ENCODE measurements at regions not wholly inside any gene's neighbourhood (a gene's known extent, or its start where the extent isn't known, plus 50 kb on each side); places are given as distances from the start of the nearest gene placed in this dataset.
A peak's percentile ranks its signal among the peaks of the same experiment; 100 is the strongest.
"Not testable (repeated sequence)": the region's sequence is repeated elsewhere in the genome, so short reads cannot be mapped to it uniquely, and the experiment has no call there.

GRCh38 chr12:60465060-60465459, 869.2 kb downstream of the SLC16A7 start:
- no peak overlapping the region for H3K27ac Mint-ChIP-seq

GRCh38 chr12:60468546-60468945, 872.7 kb downstream of the SLC16A7 start:
- Mint-ChIP-seq H3K9me3 (peaks cover 0 to 12% (median 0%) of the 10 kb centered on the region in 3 donors), H3K27me3 (no peaks in the 10 kb centered on the region), H3K27ac (no peak overlapping the region), H3K36me3 (no peaks in the 10 kb centered on the region), H3K4me3 (no peak overlapping the region), H3K4me1 (no peaks in the 10 kb centered on the region)

More at GRCh38 chr12:60465060-60465459, 869.2 kb downstream of the SLC16A7 start:
- Mint-ChIP-seq H3K9me3 (peaks cover 0 to 6% (median 2%) of the 10 kb centered on the region in 3 donors), H3K4me1 (no peaks in the 10 kb centered on the region), H3K4me3 (no peak overlapping the region), H3K27me3 (no peaks in the 10 kb centered on the region), H3K36me3 (no peaks in the 10 kb centered on the region)

GRCh38 chr12:60475825-60476224, 880.0 kb downstream of the SLC16A7 start:
- H3K4me3 Mint-ChIP-seq: no peak overlapping the region
- no peaks in the 10 kb centered on the region for H3K36me3 Mint-ChIP-seq
- no peaks in the 10 kb centered on the region for H3K4me1 Mint-ChIP-seq
- no peaks in the 10 kb centered on the region for H3K27me3 Mint-ChIP-seq
- peaks cover 0 to 11% (median 0%) of the 10 kb centered on the region in 3 donors for H3K9me3 Mint-ChIP-seq
- no peak overlapping the region for H3K27ac Mint-ChIP-seq

- no peaks in the 10 kb centered on the region for H3K4me1 Mint-ChIP-seq
- H3K27ac Mint-ChIP-seq: no peak overlapping the region
- no peaks in the 10 kb centered on the region for H3K36me3 Mint-ChIP-seq
- H3K4me3 Mint-ChIP-seq: no peak overlapping the region
- H3K27me3 Mint-ChIP-seq: no peaks in the 10 kb centered on the region
- peaks cover 0 to 8% (median 4%) of the 10 kb centered on the region in 3 donors for H3K9me3 Mint-ChIP-seq
Measured at GRCh38 chr12:60487284-60487683, 891.5 kb downstream of the SLC16A7 start.

DNA sequence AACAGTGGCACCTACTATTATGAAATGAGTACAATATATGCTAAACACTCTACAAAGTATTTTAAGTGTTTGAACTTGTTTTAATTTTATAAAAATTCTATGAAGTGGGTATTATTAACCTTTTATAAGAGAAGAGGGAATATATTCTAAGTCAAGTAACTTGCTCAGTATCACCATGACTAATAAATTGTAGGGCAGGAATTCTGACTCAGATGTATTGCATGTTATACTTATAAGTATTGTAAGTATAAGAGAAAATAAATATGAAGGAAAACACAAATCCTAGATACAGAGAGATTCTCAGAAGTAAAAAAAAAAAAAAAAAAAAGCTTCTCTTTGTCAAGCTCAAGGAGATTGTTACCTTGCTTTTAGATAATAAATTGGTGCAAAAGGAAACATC, 893.2 kb downstream of the SLC16A7 start:
- Mint-ChIP-seq H3K27me3 (no peaks in the 10 kb centered on the region), H3K27ac (no peak overlapping the region), H3K36me3 (no peaks in the 10 kb centered on the region), H3K4me1 (no peaks in the 10 kb centered on the region), H3K9me3 (peaks cover 2 to 12% (median 2%) of the 10 kb centered on the region in 3 donors), H3K4me3 (no peak overlapping the region)

DNA sequence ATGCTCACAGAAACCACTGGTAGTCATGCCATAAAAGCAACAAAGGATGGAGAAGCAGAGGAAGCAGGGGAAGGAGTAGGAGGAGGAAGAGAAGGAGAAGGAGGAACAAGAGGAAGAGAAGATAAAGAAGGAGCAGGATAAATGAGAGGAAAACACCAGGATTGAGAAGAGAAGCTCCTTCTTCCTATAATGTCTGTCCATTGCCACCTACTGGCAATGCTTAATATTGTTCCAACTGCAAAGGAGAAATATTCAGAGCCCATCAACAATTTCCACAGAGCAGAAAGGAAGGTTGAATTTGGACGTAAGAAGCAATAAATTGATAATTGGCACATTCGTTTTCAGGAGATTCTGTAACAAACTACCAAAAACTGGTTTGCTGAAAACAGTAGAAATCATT, 898.4 kb downstream of the SLC16A7 start:
- Mint-ChIP-seq H3K27ac (no peak overlapping the region), H3K9me3 (peaks cover 0 to 13% (median 2%) of the 10 kb centered on the region in 3 donors), H3K36me3 (no peaks in the 10 kb centered on the region), H3K4me3 (peak overlapping the region in 1 of 4 donors; percentile 31), H3K27me3 (no peaks in the 10 kb centered on the region), H3K4me1 (peaks cover 0 to 1% (median 0%) of the 10 kb centered on the region in 3 donors)

DNA sequence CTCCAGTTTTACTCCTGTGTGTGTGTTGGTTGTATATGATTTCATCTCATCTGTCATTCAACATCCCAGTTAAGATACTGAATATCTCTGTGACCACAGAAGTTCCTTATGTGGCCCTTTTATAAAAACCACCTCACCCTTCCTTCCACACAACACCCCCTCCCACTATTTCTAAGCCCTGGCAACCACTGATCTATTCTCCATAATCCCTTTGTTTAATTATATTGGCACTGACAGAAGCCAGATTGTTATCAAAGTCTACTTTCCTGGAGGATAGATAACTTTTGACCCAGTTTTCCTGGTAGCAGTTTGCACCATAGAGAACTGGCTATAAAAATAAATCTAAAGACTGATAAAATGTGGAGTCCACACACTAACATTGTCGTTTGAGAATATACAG, 902.8 kb downstream of the SLC16A7 start:
- H3K9me3 Mint-ChIP-seq: peaks cover 0 to 5% (median 2%) of the 10 kb centered on the region in 3 donors
- no peak overlapping the region for H3K4me3 Mint-ChIP-seq
- peaks cover 0 to 1% (median 0%) of the 10 kb centered on the region in 3 donors for H3K4me1 Mint-ChIP-seq
- H3K27ac Mint-ChIP-seq: no peak overlapping the region
- no peaks in the 10 kb centered on the region for H3K27me3 Mint-ChIP-seq
- H3K36me3 Mint-ChIP-seq: no peaks in the 10 kb centered on the region

DNA sequence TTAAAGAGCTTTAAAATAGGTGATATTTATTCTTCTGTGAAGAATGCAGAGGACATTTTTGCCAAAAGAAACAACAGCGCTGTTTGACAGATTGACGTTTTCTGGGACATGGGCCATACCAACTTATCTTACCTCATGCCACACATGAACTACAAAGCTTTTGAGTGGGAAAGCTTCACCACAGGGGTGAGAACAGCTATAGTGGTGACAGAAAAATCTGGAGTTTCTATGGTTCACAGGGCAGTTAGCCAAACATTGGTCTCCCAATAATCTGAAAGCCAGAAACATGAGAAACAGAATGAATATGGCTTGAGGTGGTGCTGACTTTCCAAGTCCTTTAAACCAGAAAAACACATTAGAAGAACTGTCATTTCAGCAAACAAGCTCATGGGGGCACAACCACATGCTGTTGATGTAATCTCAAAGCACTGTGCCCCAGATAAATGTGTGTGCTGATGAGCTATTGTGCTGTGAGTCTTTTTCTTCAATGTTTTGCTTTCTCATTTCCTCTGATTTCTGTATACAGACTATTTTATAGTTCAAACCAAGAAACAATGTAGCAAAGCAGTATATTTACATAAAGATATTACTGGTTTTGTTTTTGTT, 905.4 kb downstream of the SLC16A7 start:
- Mint-ChIP-seq H3K27me3 (no peaks in the 10 kb centered on the region), H3K4me3 (no peak overlapping the region), H3K27ac (no peak overlapping the region), H3K4me1 (no peaks in the 10 kb centered on the region), H3K36me3 (no peaks in the 10 kb centered on the region), H3K9me3 (no peaks in the 10 kb centered on the region)

GRCh38 chr12:60522684-60523400, 927.0 kb downstream of the SLC16A7 start:
- Mint-ChIP-seq H3K36me3 (no peaks in the 10 kb centered on the region), H3K4me1 (no peaks in the 10 kb centered on the region), H3K4me3 (no peak overlapping the region), H3K9me3 (peaks cover 0 to 15% (median 5%) of the 10 kb centered on the region in 3 donors), H3K27ac (no peak overlapping the region), H3K27me3 (no peaks in the 10 kb centered on the region)

DNA sequence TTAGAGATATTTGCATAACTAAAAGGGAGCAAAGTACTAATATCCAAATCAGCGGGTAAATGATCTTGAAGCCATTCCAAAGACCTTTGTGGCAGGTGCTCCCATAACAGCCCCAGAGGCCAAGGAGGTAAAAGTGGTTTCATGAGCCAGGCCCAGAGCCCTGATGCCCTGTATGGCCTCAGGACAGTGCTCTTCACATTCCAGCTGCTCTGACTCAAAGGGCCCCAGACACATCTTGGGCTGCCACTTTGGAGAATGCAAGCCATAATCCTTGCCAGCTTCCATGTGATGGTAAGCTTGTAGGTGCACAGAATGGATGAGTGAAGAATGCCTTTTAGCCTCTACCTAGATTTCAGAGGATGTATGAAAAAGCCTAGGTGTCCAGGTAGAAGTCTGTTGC, 933.4 kb downstream of the SLC16A7 start:
- Mint-ChIP-seq H3K4me1 (no peaks in the 10 kb centered on the region), H3K36me3 (no peaks in the 10 kb centered on the region), H3K27ac (no peak overlapping the region), H3K4me3 (no peak overlapping the region), H3K9me3 (peaks cover 0 to 4% (median 3%) of the 10 kb centered on the region in 3 donors), H3K27me3 (no peaks in the 10 kb centered on the region)

GRCh38 chr12:60529723-60530122, 933.9 kb downstream of the SLC16A7 start:
- H3K27me3 Mint-ChIP-seq: no peaks in the 10 kb centered on the region
- H3K9me3 Mint-ChIP-seq: peaks cover 0 to 4% (median 3%) of the 10 kb centered on the region in 3 donors
- no peaks in the 10 kb centered on the region for H3K36me3 Mint-ChIP-seq
- H3K4me3 Mint-ChIP-seq: no peak overlapping the region
- H3K27ac Mint-ChIP-seq: no peak overlapping the region
- no peaks in the 10 kb centered on the region for H3K4me1 Mint-ChIP-seq

- no peaks in the 10 kb centered on the region for H3K27me3 Mint-ChIP-seq
- peaks cover 2% of the 10 kb centered on the region for H3K36me3 Mint-ChIP-seq
Measured at GRCh38 chr12:60535363-60535762, 939.5 kb downstream of the SLC16A7 start.

DNA sequence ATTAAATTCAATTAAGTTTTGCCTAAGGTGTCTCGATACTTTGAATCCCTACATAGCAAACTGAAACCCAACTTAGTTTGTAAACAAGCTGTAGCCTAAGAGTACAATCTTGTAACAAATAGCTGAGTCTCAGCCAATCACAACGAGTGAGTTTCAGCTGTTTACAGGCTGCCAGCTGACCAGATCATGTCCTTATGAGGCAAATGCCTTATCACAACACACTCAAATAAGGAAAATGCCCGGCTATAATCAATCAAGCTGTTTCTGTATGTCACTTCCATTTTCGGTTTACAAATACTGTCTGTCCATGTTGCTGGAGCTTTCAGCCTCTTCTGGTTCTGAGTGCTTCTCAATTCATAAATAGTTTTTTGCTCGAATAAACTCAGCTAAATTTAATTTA, 943.8 kb downstream of the SLC16A7 start:
- Mint-ChIP-seq H3K27ac (no peak overlapping the region), H3K9me3 (peaks cover 0 to 6% (median 1%) of the 10 kb centered on the region in 3 donors), H3K4me1 (no peaks in the 10 kb centered on the region)

More at GRCh38 chr12:60535363-60535762, 939.5 kb downstream of the SLC16A7 start:
- Mint-ChIP-seq H3K4me1 (no peaks in the 10 kb centered on the region), H3K4me3 (no peak overlapping the region), H3K27ac (no peak overlapping the region), H3K9me3 (peaks cover 2 to 4% (median 3%) of the 10 kb centered on the region in 3 donors)

GRCh38 chr12:60568914-60569313, 973.1 kb downstream of the SLC16A7 start:
- Mint-ChIP-seq H3K9me3 (peaks cover 1 to 14% (median 3%) of the 10 kb centered on the region in 3 donors), H3K4me1 (no peaks in the 10 kb centered on the region), H3K36me3 (no peaks in the 10 kb centered on the region), H3K27ac (no peak overlapping the region), H3K4me3 (no peak overlapping the region), H3K27me3 (no peaks in the 10 kb centered on the region)

More for the DNA sequence above, 943.8 kb downstream of the SLC16A7 start:
- no peaks in the 10 kb centered on the region for H3K27me3 Mint-ChIP-seq
- peaks cover 2% of the 10 kb centered on the region for H3K36me3 Mint-ChIP-seq
- H3K4me3 Mint-ChIP-seq: no peak overlapping the region

DNA sequence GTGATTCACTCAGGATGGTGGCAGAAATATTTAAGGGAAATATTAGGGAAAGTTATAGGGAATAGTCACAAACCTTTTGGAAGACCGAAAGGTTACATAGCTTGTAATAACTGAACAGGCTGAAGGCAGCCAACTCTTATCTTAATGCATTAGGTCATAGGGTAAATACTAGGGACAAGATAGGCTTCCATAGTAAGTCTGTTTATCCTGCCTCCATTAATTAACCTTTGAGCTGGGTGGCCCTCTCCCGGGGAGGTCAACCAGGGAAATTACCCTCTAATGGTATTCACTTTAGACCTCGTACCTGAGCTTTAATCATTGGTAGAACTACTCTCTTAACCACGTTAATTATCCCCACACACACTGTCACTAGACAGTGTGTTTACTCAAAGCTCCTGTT, 981.8 kb downstream of the SLC16A7 start:
- H3K27me3 Mint-ChIP-seq: no peaks in the 10 kb centered on the region
- H3K36me3 Mint-ChIP-seq: no peaks in the 10 kb centered on the region
- H3K4me1 Mint-ChIP-seq: peaks cover 0 to 3% (median 0%) of the 10 kb centered on the region in 3 donors

DNA sequence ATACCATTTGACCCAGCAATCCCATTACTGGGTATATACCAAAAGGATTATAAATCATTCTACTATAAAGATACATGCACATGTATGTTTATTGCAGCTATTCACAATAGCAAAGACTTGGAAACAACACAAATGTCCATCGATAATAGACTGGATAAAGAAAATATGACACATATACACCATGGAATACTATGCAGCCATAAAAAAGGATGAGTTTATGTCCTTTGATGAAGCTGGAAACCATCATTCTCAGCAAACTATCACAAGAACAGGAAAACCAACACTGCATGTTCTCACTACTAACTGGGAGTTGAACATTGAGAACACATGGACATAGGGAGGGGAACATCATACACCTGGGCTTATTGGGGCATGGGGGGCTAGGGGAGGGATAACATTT, 991.8 kb downstream of the SLC16A7 start:
- H3K27ac Mint-ChIP-seq, H3K4me3 Mint-ChIP-seq, H3K4me1 Mint-ChIP-seq, H3K36me3 Mint-ChIP-seq, H3K27me3 Mint-ChIP-seq: not testable (repeated sequence)
- peaks cover 0 to 11% (median 0%) of the 10 kb centered on the region in 3 donors for H3K9me3 Mint-ChIP-seq

More for the DNA sequence above, 981.8 kb downstream of the SLC16A7 start:
- Mint-ChIP-seq H3K27ac (no peak overlapping the region), H3K4me3 (no peak overlapping the region), H3K9me3 (peaks cover 0 to 8% (median 0%) of the 10 kb centered on the region in 3 donors)
